Endothelial cell of umbilical vein (primary cell): ENCODE measurements at regions not wholly inside any gene's neighbourhood (a gene's known extent, or its start where the extent isn't known, plus 50 kb on each side); places are given as distances from the start of the nearest gene placed in this dataset.
"Not testable (repeated sequence)": the region's sequence is repeated elsewhere in the genome, so short reads cannot be mapped to it uniquely, and the experiment has no call there.

Experiments used
- BruUV-seq: library from RNA; stranded (reverse); fragments of 400-500 nt; replicated peaks from 2 replicates; lab custom pipeline; 2021; lab: Mats Ljungman, UMichigan
- CTCF ChIA-PET: fragments of 300-600, 350-600 bp; sonication (Branson Sonifier 250); formaldehyde crosslinking; loops from one replicate; lab custom pipeline; 2021; ENCODE audit warnings: antibody characterized with exemption, inconsistent platforms; lab: Charles Lee
- POLR2A ChIA-PET: fragments of 300-600, 350-600 bp; sonication (Branson Sonifier 250); formaldehyde crosslinking; loops from one replicate; lab custom pipeline; 2021; ENCODE audit warnings: antibody characterized with exemption, inconsistent platforms; lab: Charles Lee
- DNase-seq: peaks from one replicate; pipeline ENCODE4 v3.0.0-alpha.2; 2011; ENCODE audit warnings: low read depth, low spot score
- FAIRE-seq: peaks from 2 replicates; lab custom pipeline; 2011; peaks lifted over from hg19 to GRCh38; lab: Jason Lieb, UNC
- H2AFZ ChIP-seq: 2 replicates; pipeline ENCODE4 v1.6.0; 2012; ENCODE audit warnings: low read depth, low read length, control low read depth, inconsistent platforms
- H3K27ac ChIP-seq: 2 replicates; pipeline ENCODE4 v1.5.1; 2011; ENCODE audit warnings: low read depth, mild to moderate bottlenecking, control low read depth, low read length, moderate library complexity; ENCODE audit not compliant: insufficient read depth
- H3K27me3 ChIP-seq, 2 experiments: 2 replicates each; pipeline versions ENCODE4 v1.6.0 to v1.6.1; 2011; ENCODE audit warnings: low read length in 2 of 2, mixed read lengths in 1 of 2; ENCODE audit not compliant: control insufficient read depth in 2 of 2, insufficient read depth in 2 of 2
- H3K36me3 ChIP-seq, 2 experiments: 2 replicates in 1 of 2; 3 replicates in 1 of 2; pipeline ENCODE4 v1.5.1; 2011; ENCODE audit warnings: low read length in 2 of 2, mild to moderate bottlenecking in 1 of 2, moderate library complexity in 1 of 2; ENCODE audit not compliant: control insufficient read depth in 2 of 2, insufficient read depth in 2 of 2; ENCODE audit errors: extremely low read depth in 1 of 2
- H3K4me1 ChIP-seq: 3 replicates; pipeline ENCODE4 v1.5.1; 2011; ENCODE audit warnings: mild to moderate bottlenecking, low read length; ENCODE audit not compliant: control insufficient read depth, insufficient read depth; ENCODE audit errors: extremely low read depth
- H3K4me2 ChIP-seq: 2 replicates; pipeline ENCODE4 v1.6.1; 2011; ENCODE audit warnings: low read length, control low read depth, mixed read lengths; ENCODE audit not compliant: insufficient read depth
- H3K4me3 ChIP-seq, 3 experiments: fragments of 200-600 bp in 1 of 3; sonication (generic), shearing (Covaris generic) in 1 of 3; replicated peaks in 1 of 3; 2 replicates each; pipeline ENCODE4 v1.5.1; 2011 to 2016; ENCODE audit warnings: control low read depth in 3 of 3, low read length in 3 of 3, mild to moderate bottlenecking in 2 of 3, inconsistent platforms in 1 of 3, low read depth in 1 of 3, moderate library complexity in 1 of 3; ENCODE audit not compliant: insufficient read depth in 1 of 3
- H3K79me2 ChIP-seq: 2 replicates; pipeline ENCODE4 v1.6.0; 2012; ENCODE audit warnings: low read length, inconsistent platforms; ENCODE audit not compliant: control insufficient read depth, insufficient read depth
- H3K9ac ChIP-seq: replicated peaks from 2 replicates; pipeline ENCODE3; 2011; ENCODE audit warnings: low read length, control low read depth; ENCODE audit not compliant: insufficient read depth; ENCODE audit errors: extremely low read depth
- H3K9me1 ChIP-seq: replicated peaks from 3 replicates; pipeline ENCODE4 v1.6.0; 2011; ENCODE audit warnings: mild to moderate bottlenecking, low read length; ENCODE audit not compliant: control insufficient read depth, insufficient read depth; ENCODE audit errors: extremely low read depth
- H3K9me3 ChIP-seq: replicated peaks from 2 replicates; pipeline ENCODE4 v1.5.1; 2012; ENCODE audit warnings: low read length, inconsistent platforms; ENCODE audit not compliant: control insufficient read depth, insufficient read depth
- H4K20me1 ChIP-seq: replicated peaks from 2 replicates; pipeline ENCODE3; 2011; ENCODE audit warnings: mild to moderate bottlenecking, low read length; ENCODE audit not compliant: control insufficient read depth, insufficient read depth; ENCODE audit errors: extremely low read depth
- GATA2 ChIP-seq: IDR thresholded peaks from 2 replicates; pipeline ENCODE4 v1.7.0; 2011; ENCODE audit warnings: low read depth, mild to moderate bottlenecking, moderate library complexity, mixed read lengths, low read length; ENCODE audit not compliant: insufficient read length, insufficient read depth
- JUN ChIP-seq: IDR thresholded peaks from 2 replicates; pipeline ENCODE4 v1.6.1; 2011; ENCODE audit warnings: borderline replicate concordance, low read depth; ENCODE audit not compliant: insufficient read length, insufficient read depth
- MYC ChIP-seq: IDR thresholded peaks from one replicate; pipeline ENCODE4 v1.6.1; 2011; ENCODE audit warnings: mild to moderate bottlenecking, low read depth, low read length
- POLR2A ChIP-seq: IDR thresholded peaks from 2 replicates; pipeline ENCODE4 v1.6.1; 2012; ENCODE audit warnings: low read depth, mild to moderate bottlenecking, control low read depth, low read length
- POLR2AphosphoS5 ChIP-seq: IDR thresholded peaks from 2 replicates; pipeline ENCODE4 v1.6.1; 2012; ENCODE audit warnings: low read depth, mild to moderate bottlenecking, control low read depth, low read length, moderate library complexity; ENCODE audit not compliant: insufficient read depth
- dilution Hi-C: fragments of 300-500 bp; cut with MboI; formaldehyde crosslinking; loops from one replicate; pipeline ENCODE4 v1.15.0; 2019; ENCODE audit warnings: low sequenced_read_pairs; ENCODE audit not compliant: extremely low pct_ligation_motif_present
- intact Hi-C: fragments of 100-400 bp; cut with micrococcal nuclease; formaldehyde crosslinking; loops from one replicate; pipeline ENCODE4 v1.10.0; 2022
- TF ChIP-seq, protein P1 (sequence below): IDR thresholded peaks from 2 replicates; pipeline ENCODE4 v1.6.1; 2011; ENCODE audit not compliant: insufficient read depth, insufficient read length

GRCh38 chr2:14781142-14781541 is 148.6 kb downstream of the LRATD1 start:
- Histone ChIP-seq H3K36me3 (no peaks in the 10 kb centered on the region), H3K4me3 (no peak overlapping the region), H3K27me3 (no peaks in the 10 kb centered on the region), H3K4me2 (no peak overlapping the region), H3K9me1 (no peaks in the 10 kb centered on the region), H4K20me1 (no peaks in the 10 kb centered on the region), H3K27ac (no peak overlapping the region), H3K4me1 (no peaks in the 10 kb centered on the region), H3K9ac (no peak overlapping the region), H3K79me2 (no peaks in the 10 kb centered on the region), H3K9me3 (peaks cover 2% of the 10 kb centered on the region), H2AFZ (no peak overlapping the region)
- intact Hi-C loops: no loop called here
- ChIA-PET CTCF (no interaction called here), POLR2A (no interaction called here)
- DNase-seq: no peak
- BruUV-seq: no TSS peak
- FAIRE-seq: no peak
- dilution Hi-C loops: no loop called here
- TF ChIP-seq, protein P1, sequence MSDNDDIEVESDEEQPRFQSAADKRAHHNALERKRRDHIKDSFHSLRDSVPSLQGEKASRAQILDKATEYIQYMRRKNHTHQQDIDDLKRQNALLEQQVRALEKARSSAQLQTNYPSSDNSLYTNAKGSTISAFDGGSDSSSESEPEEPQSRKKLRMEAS: no peak
- TF ChIP-seq GATA2 (no peak), POLR2AphosphoS5 (no peak), POLR2A (no peak), MYC (no peak), JUN (no peak)

DNA sequence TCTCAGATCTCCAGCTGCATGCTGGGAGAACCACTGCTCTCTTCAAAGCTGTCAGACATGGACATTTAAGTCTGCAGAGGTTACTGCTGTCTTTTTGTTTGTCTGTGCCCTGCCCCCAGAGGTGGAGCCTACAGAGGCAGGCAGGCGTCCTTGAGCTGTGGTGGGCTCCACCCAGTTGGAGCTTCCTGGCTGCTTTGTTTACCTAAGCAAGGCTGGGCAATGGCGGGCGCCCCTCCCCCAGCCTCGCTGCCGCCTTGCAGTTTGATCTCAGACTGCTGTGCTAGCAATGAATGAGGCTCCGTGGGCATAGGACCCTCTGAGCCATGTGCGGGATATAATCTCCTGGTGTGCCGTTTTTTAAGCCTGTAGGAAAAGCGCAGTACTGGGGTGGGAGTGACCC is 156.3 kb downstream of the LRATD1 start:
- dilution Hi-C loops, CTCF ChIA-PET, FAIRE-seq, H3K4me2 ChIP-seq, H3K79me2 ChIP-seq, H3K36me3 ChIP-seq, H3K27me3 ChIP-seq, H2AFZ ChIP-seq, H3K27ac ChIP-seq, H3K4me1 ChIP-seq, BruUV-seq, DNase-seq, H3K9ac ChIP-seq, POLR2A ChIA-PET, H3K4me3 ChIP-seq, H4K20me1 ChIP-seq, H3K9me1 ChIP-seq, H3K9me3 ChIP-seq, intact Hi-C loops: not testable (repeated sequence)
